Common myeloid progenitor, CD34-positive (primary cell): ENCODE measurements at regions not wholly inside any gene's neighbourhood (a gene's known extent, or its start where the extent isn't known, plus 50 kb on each side); places are given as distances from the start of the nearest gene placed in this dataset.

ENCODE experiments used
- CTCF ChIA-PET: fragments of 350-600 bp; sonication (Branson Sonifier 250); formaldehyde crosslinking; loops from one replicate; lab custom pipeline; 2021; ENCODE audit warnings: antibody characterized with exemption; lab: Charles Lee
- POLR2A ChIA-PET: fragments of 350-600 bp; sonication (Branson Sonifier 250); formaldehyde crosslinking; loops from one replicate; lab custom pipeline; 2021; ENCODE audit warnings: antibody characterized with exemption; lab: Charles Lee
- DNase-seq, 3 donors: peaks; one replicate each; pipeline versions ENCODE4 v3.0.0 to v3.0.0-alpha.2; 2013
- H3K27ac ChIP-seq, 2 experiments: 1 replicate in 1 of 2; 2 replicates in 1 of 2; pipeline ENCODE4 v1.7.0; 2013; ENCODE audit warnings: inconsistent platforms in 2 of 2, low read length in 2 of 2, mild to moderate bottlenecking in 2 of 2, low read depth in 1 of 2, moderate library complexity in 1 of 2; ENCODE audit not compliant: severe bottlenecking in 2 of 2, insufficient read depth in 1 of 2, poor library complexity in 1 of 2
- H3K27me3 ChIP-seq, 5 experiments: replicated peaks in 2 of 5; 1 replicate in 3 of 5; 2 replicates in 2 of 5; pipeline versions ENCODE4 v1.6.1 to v1.7.0; 2013; ENCODE audit warnings: low read length in 4 of 5, mild to moderate bottlenecking in 2 of 5, moderate library complexity in 2 of 5, inconsistent platforms in 1 of 5; ENCODE audit not compliant: insufficient read depth in 5 of 5, control insufficient read depth in 4 of 5
- H3K36me3 ChIP-seq, 4 experiments: 1 replicate in 2 of 4; 2 replicates in 2 of 4; pipeline versions ENCODE4 v1.6.1 to v1.7.0; 2013; ENCODE audit warnings: low read length in 3 of 4, control low read depth in 1 of 4, mild to moderate bottlenecking in 1 of 4; ENCODE audit not compliant: control insufficient read depth in 4 of 4, insufficient read depth in 4 of 4
- H3K4me1 ChIP-seq, 4 experiments: 1 replicate in 3 of 4; 2 replicates in 1 of 4; pipeline versions ENCODE4 v1.6.1 to v1.7.1; 2013; ENCODE audit warnings: low read length in 3 of 4, mild to moderate bottlenecking in 3 of 4, control low read depth in 1 of 4, inconsistent platforms in 1 of 4, moderate library complexity in 1 of 4; ENCODE audit not compliant: control insufficient read depth in 4 of 4, insufficient read depth in 4 of 4; ENCODE audit errors: control extremely low read depth in 1 of 4
- H3K4me3 ChIP-seq, 7 experiments: 1 replicate in 4 of 7; 2 replicates in 3 of 7; pipeline versions ENCODE4 v1.5.1 to v1.7.0; 2013; ENCODE audit warnings: mild to moderate bottlenecking in 7 of 7, low read length in 6 of 7, moderate library complexity in 6 of 7, inconsistent platforms in 2 of 7, low read depth in 2 of 7, control low read depth in 1 of 7; ENCODE audit not compliant: insufficient read depth in 4 of 7, control insufficient read depth in 1 of 7; ENCODE audit errors: extremely low read depth in 1 of 7
- H3K9me3 ChIP-seq, 5 experiments: 1 replicate in 4 of 5; 2 replicates in 1 of 5; pipeline versions ENCODE4 v1.6.1 to v1.7.1; 2013; ENCODE audit warnings: low read length in 4 of 5, mild to moderate bottlenecking in 2 of 5, inconsistent platforms in 1 of 5, low read depth in 1 of 5, moderate library complexity in 1 of 5; ENCODE audit not compliant: control insufficient read depth in 4 of 5, insufficient read depth in 2 of 5; ENCODE audit errors: control extremely low read depth in 1 of 5
- WGBS: methylation state at CpG from one replicate; pipeline ENCODE4 v1.1.5; 2013; ENCODE audit not compliant: insufficient coverage; 5-methylcytosine and 5-hydroxymethylcytosine counted together

DNA sequence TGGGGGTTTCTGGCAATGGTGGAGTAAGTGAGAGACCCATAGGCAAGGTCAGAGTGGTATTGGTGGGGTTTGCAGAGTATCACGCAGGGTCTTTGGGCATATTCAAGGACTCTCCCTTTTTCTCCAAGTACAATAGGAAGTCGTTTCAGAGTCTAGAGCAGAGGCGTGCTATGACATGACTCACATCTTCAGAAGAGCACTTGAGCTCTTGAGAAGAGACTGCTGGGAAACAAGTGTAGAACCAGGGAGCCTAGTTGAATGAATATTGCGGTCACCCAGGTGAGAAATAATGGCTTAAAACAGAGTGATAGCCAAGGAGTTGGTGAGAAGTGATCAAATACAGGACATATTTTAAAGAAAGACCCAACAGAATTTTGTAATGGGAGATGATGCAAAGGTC, 813.4 kb downstream of the TLE1 start:
- H3K4me1 ChIP-seq, result no peaks in the 10 kb centered on the region
- H3K27ac ChIP-seq, result no peak overlapping the region
- no peaks in the 10 kb centered on the region for H3K36me3 ChIP-seq
- no peak overlapping the region for H3K4me3 ChIP-seq
- 100% methylated on average over 3 of the region's 4 CpGs for WGBS
- DNase-seq, result no peak
- POLR2A ChIA-PET, result no interaction called here
- no peaks in the 10 kb centered on the region for H3K27me3 ChIP-seq
- CTCF ChIA-PET, result no interaction called here
- no peaks in the 10 kb centered on the region for H3K9me3 ChIP-seq

- no peak for DNase-seq
- Histone ChIP-seq H3K4me3 (no peak overlapping the region), H3K4me1 (no peaks in the 10 kb centered on the region), H3K9me3 (no peaks in the 10 kb centered on the region), H3K36me3 (no peaks in the 10 kb centered on the region), H3K27ac (no peak overlapping the region), H3K27me3 (no peaks in the 10 kb centered on the region)
- ChIA-PET POLR2A (no interaction called here), CTCF (no interaction called here)
- WGBS, result no CpG with 5 or more reads among the region's 1 CpG
These were observed 815.1 kb downstream of the TLE1 start for GRCh38 chr9:80874276-80874675.

DNA sequence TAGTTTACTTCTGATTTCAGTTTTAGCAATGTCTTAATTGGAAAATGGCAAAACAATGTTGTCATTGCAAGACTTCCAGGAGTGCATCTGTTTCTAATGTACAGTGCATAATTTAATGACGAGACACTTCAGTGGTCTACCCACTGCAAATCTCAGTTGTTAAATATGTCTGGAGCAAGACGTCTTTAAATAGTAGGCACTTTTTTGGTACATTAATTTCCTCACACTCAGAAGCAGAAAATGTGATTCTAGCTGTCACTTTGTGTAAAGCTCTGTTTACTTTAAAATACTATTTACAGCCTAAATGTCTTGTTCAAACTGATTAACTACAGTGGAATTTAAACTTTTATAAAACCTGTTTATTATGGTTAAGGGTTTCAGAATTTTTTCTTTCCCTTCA, 815.5 kb downstream of the TLE1 start:
- Histone ChIP-seq H3K4me3 (no peak overlapping the region), H3K4me1 (no peaks in the 10 kb centered on the region), H3K27me3 (no peaks in the 10 kb centered on the region), H3K36me3 (no peaks in the 10 kb centered on the region), H3K9me3 (no peaks in the 10 kb centered on the region), H3K27ac (no peak overlapping the region)
- no peak for DNase-seq
- POLR2A ChIA-PET, result no interaction called here
- WGBS, result 100% methylated on average over 1 of the region's 2 CpGs
- CTCF ChIA-PET, result no interaction called here

DNA sequence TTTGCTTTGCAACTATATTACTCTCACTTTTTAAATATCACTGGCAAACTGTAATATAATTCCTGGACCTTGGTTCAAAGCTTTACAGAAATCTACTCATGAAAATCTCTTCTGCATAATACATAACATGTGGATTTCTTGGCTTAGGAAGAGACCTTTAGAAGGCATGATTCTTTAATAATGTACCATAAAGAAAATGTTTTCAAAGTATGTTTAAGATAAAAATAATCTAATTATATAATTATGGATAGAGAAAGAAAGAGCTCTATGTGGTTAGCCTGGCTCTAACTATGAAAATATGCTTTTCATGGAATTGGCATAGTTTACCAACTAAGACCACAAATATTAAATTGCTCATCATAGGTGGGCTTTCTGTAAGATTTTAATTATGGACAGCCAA, 817.8 kb downstream of the TLE1 start:
- ChIA-PET POLR2A (no interaction called here), CTCF (no interaction called here)
- Histone ChIP-seq H3K9me3 (peaks cover 0 to 3% (median 0%) of the 10 kb centered on the region in 5 experiments), H3K4me1 (no peaks in the 10 kb centered on the region), H3K27ac (no peak overlapping the region), H3K27me3 (no peaks in the 10 kb centered on the region), H3K36me3 (no peaks in the 10 kb centered on the region), H3K4me3 (no peak overlapping the region)
- no peak for DNase-seq

DNA sequence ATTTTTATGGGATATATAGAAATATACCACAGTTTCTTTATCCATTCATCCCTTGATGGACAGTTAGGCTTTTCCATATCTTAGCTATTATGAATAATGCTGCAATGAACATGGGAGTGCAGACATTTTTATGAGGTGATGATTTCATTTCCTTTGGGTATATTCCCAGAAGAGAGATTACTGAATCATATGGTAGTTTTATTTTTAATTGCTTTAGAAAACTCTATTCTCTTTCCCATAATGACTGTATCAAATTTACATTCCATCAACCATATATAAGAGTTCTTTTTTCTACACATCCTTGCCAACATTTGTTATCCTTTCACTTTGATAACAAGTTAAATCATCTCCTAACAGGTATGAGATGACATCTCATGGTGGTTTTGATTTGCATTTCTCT, 821.6 kb downstream of the TLE1 start:
- H3K36me3 ChIP-seq, result no peaks in the 10 kb centered on the region
- no peaks in the 10 kb centered on the region for H3K4me1 ChIP-seq
- DNase-seq, result no peak
- ChIA-PET CTCF (no interaction called here), POLR2A (no interaction called here)
- H3K4me3 ChIP-seq, result no peak overlapping the region
- H3K27me3 ChIP-seq, result no peaks in the 10 kb centered on the region
- H3K27ac ChIP-seq, result no peak overlapping the region
- H3K9me3 ChIP-seq, result peaks cover 0 to 4% (median 3%) of the 10 kb centered on the region in 5 experiments

GRCh38 chr9:80866576-80867227, 822.6 kb downstream of the TLE1 start:
- Histone ChIP-seq H3K9me3 (peaks cover 0 to 4% (median 3%) of the 10 kb centered on the region in 5 experiments), H3K4me1 (no peaks in the 10 kb centered on the region), H3K4me3 (no peak overlapping the region), H3K27ac (no peak overlapping the region), H3K36me3 (no peaks in the 10 kb centered on the region), H3K27me3 (no peaks in the 10 kb centered on the region)
- WGBS, result 100% methylated on average over 1 of the region's 2 CpGs
- no peak for DNase-seq
- CTCF ChIA-PET, result no interaction called here
- POLR2A ChIA-PET, result no interaction called here

- Histone ChIP-seq H3K4me3 (no peak overlapping the region), H3K27ac (no peak overlapping the region), H3K27me3 (no peaks in the 10 kb centered on the region), H3K9me3 (peaks cover 0 to 4% (median 3%) of the 10 kb centered on the region in 5 experiments), H3K4me1 (no peaks in the 10 kb centered on the region), H3K36me3 (no peaks in the 10 kb centered on the region)
- CTCF ChIA-PET, result no interaction called here
- POLR2A ChIA-PET, result no interaction called here
- DNase-seq, result no peak
These were observed 823.2 kb downstream of the TLE1 start for GRCh38 chr9:80866121-80866520.
